Chondrocyte (in vitro differentiated cells): ENCODE measurements at regions not wholly inside any gene's neighbourhood (a gene's known extent, or its start where the extent isn't known, plus 50 kb on each side); places are given as distances from the start of the nearest gene placed in this dataset.
A peak's percentile ranks its signal among the peaks of the same experiment; 100 is the strongest.

Source experiments
- DNase-seq: peaks from one replicate; pipeline ENCODE4 v3.0.0; 2021; ENCODE audit warnings: mixed read lengths, low spot score
- H3K27ac Mint-ChIP-seq: one replicate; pipeline ENCODE4 v1.8.0; 2021; ENCODE audit warnings: mild to moderate bottlenecking, moderate library complexity, mixed read lengths; ENCODE audit not compliant: unreplicated experiment
- H3K27me3 Mint-ChIP-seq: 2 replicates; pipeline ENCODE4 v1.8.0; 2021; ENCODE audit warnings: low read depth, mixed read lengths
- H3K36me3 Mint-ChIP-seq: 2 replicates; pipeline ENCODE4 v1.8.0; 2021; ENCODE audit warnings: low read depth, mixed read lengths
- H3K4me1 Mint-ChIP-seq: 2 replicates; pipeline ENCODE4 v1.8.0; 2021; ENCODE audit warnings: low read depth, mild to moderate bottlenecking, mixed read lengths
- H3K4me3 Mint-ChIP-seq: one replicate; pipeline ENCODE4 v1.8.0; 2021; ENCODE audit warnings: mild to moderate bottlenecking, moderate library complexity, mixed read lengths; ENCODE audit not compliant: unreplicated experiment
- H3K9me3 Mint-ChIP-seq: 2 replicates; pipeline ENCODE4 v1.8.0; 2021; ENCODE audit warnings: low read depth, mixed read lengths
- TF ChIP-seq, protein P1 (sequence below): fragments of 200-600 bp; sonication (generic); IDR thresholded peaks from 2 replicates; pipeline ENCODE4 v1.5.0; 2021; ENCODE audit warnings: antibody characterized with exemption, mild to moderate bottlenecking, moderate library complexity

GRCh38 chrX:39614680-39614998, 483.1 kb downstream of the BCOR start:
- Mint-ChIP-seq H3K9me3 (peaks cover 13% of the 10 kb centered on the region), H3K36me3 (peaks cover 1% of the 10 kb centered on the region), H3K4me1 (peaks cover 13% of the 10 kb centered on the region), H3K4me3 (no peak overlapping the region), H3K27ac (peak overlapping the region; percentile 34), H3K27me3 (peaks cover 27% of the 10 kb centered on the region)
- TF ChIP-seq, protein P1, sequence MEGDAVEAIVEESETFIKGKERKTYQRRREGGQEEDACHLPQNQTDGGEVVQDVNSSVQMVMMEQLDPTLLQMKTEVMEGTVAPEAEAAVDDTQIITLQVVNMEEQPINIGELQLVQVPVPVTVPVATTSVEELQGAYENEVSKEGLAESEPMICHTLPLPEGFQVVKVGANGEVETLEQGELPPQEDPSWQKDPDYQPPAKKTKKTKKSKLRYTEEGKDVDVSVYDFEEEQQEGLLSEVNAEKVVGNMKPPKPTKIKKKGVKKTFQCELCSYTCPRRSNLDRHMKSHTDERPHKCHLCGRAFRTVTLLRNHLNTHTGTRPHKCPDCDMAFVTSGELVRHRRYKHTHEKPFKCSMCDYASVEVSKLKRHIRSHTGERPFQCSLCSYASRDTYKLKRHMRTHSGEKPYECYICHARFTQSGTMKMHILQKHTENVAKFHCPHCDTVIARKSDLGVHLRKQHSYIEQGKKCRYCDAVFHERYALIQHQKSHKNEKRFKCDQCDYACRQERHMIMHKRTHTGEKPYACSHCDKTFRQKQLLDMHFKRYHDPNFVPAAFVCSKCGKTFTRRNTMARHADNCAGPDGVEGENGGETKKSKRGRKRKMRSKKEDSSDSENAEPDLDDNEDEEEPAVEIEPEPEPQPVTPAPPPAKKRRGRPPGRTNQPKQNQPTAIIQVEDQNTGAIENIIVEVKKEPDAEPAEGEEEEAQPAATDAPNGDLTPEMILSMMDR = no peak
- no peak for DNase-seq

DNA sequence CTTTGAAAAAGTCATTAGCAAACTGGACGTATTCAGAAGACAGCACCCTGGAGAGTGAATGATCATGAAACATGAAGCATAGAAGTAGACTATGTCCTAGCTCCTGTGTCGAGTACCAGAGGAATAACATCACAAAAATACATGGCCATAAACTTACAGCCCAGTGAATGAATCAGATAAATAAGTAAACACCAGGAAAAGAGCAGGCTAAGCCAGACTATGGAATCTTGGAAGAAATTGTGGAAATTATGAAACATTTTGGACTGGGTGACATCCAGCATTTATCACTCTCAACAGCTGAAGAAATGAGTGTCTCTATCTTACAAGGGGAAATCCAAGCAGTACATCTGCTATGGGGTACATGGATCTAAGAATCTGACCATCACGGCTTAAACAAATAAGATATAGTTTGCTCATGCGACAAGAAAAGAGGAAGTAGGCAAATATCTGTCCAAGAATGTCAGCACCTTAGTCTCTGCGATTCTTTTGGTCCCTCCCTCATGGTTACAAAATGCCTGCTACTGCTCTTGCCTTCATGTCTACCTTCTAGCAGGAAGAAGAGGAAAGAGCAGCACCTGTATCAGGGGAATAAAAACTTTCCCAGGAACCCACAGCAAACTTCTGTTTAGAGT, 481.5 kb downstream of the BCOR start:
- Mint-ChIP-seq H3K4me1 (peaks cover 13% of the 10 kb centered on the region), H3K4me3 (no peak overlapping the region), H3K36me3 (peaks cover 1% of the 10 kb centered on the region), H3K27ac (no peak overlapping the region), H3K27me3 (peaks cover 27% of the 10 kb centered on the region), H3K9me3 (peaks cover 13% of the 10 kb centered on the region)
- TF ChIP-seq, protein P1 = no peak
- no peak for DNase-seq

GRCh38 chrX:39616731-39617130, 481.0 kb downstream of the BCOR start:
- Mint-ChIP-seq H3K36me3 (peaks cover 1% of the 10 kb centered on the region), H3K27me3 (peaks cover 24% of the 10 kb centered on the region), H3K4me3 (no peak overlapping the region), H3K27ac (no peak overlapping the region), H3K4me1 (peaks cover 13% of the 10 kb centered on the region), H3K9me3 (peaks cover 16% of the 10 kb centered on the region)
- DNase-seq = no peak
- TF ChIP-seq, protein P1 = no peak

GRCh38 chrX:39618178-39618577, 479.6 kb downstream of the BCOR start:
- Mint-ChIP-seq H3K36me3 (peaks cover 1% of the 10 kb centered on the region), H3K27ac (no peak overlapping the region), H3K4me3 (no peak overlapping the region), H3K4me1 (peaks cover 13% of the 10 kb centered on the region), H3K9me3 (peaks cover 20% of the 10 kb centered on the region), H3K27me3 (peaks cover 24% of the 10 kb centered on the region)
- TF ChIP-seq, protein P1 = no peak
- DNase-seq = no peak

- TF ChIP-seq, protein P1 = no peak
- H3K27me3 Mint-ChIP-seq = peaks cover 15% of the 10 kb centered on the region
- DNase-seq = no peak
- H3K36me3 Mint-ChIP-seq = peaks cover 1% of the 10 kb centered on the region
- peaks cover 3% of the 10 kb centered on the region for H3K4me1 Mint-ChIP-seq
- no peak overlapping the region for H3K27ac Mint-ChIP-seq
- no peak overlapping the region for H3K4me3 Mint-ChIP-seq
- H3K9me3 Mint-ChIP-seq = peaks cover 26% of the 10 kb centered on the region
These were observed 478.4 kb downstream of the BCOR start for GRCh38 chrX:39619182-39620009.
